ENCODE measurements at regions not wholly inside any gene's neighbourhood (a gene's known extent, or its start where the extent isn't known, plus 50 kb on each side); places are given as distances from the start of the nearest gene placed in this dataset.

DNA sequence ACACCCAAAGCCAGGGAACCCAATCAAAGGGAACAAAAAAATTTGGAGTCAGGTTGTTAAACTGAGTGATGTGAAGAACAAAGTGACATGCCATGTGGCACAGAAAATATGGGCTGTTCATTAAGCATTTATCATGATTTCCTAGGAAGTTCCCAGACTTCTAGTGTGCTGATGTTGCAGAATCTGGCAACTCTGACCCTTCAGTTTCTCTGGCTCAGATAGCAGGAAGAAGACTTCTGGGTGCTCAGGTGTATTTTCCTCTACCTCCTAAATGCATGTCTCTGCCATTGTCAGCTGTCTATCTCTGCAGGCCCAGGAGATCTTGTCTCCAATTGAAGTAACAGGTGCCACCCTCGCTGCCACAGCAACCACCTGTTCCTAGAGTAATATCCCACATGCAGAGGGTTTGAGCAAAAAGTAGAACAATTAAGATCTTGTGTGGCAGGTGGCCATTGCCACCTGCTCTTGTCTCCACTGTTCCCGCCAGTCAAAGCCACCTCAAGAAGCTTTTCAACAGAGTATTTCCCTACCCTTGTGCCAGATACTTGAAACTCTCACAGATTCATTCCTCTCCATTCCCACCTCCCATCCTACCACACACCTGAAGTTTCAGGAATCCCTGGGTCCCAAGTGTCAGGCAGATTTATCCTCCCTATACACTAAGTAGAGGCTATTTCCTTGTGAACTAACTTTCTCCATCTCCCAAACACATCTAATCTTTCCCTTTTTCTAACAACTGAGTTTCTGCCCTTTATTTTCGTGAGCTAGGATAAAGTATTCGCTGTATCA is 533.7 kb upstream of the CHAC2 start:
- no peak overlapping the region for H3K27ac ChIP-seq
- H3K9me3 ChIP-seq, result no peaks in the 10 kb centered on the region
- TF ChIP-seq CTCF (IDR thresholded peaks at IDR 0.05), result no peak
- no peak overlapping the region for H3K4me3 ChIP-seq
- H3K27me3 ChIP-seq, result no peaks in the 10 kb centered on the region
- no peaks in the 10 kb centered on the region for H3K36me3 ChIP-seq
- intact Hi-C loops (cut with DNase I; ENCODE audit: low total_unique reads), result no loop called here
- no peaks in the 10 kb centered on the region for H3K4me1 ChIP-seq
- DNase-seq, result no peak

GRCh38 chr2:53231908-53232307 is 535.7 kb upstream of the CHAC2 start:
- no peak overlapping the region for H3K27ac ChIP-seq
- H3K36me3 ChIP-seq, result no peaks in the 10 kb centered on the region
- H3K9me3 ChIP-seq, result no peaks in the 10 kb centered on the region
- no peaks in the 10 kb centered on the region for H3K27me3 ChIP-seq
- H3K4me1 ChIP-seq, result no peaks in the 10 kb centered on the region
- TF ChIP-seq CTCF (IDR thresholded peaks at IDR 0.05), result no peak
- intact Hi-C loops (cut with DNase I; ENCODE audit: low total_unique reads), result no loop called here
- DNase-seq, result no peak
- no peak overlapping the region for H3K4me3 ChIP-seq

- Histone ChIP-seq H3K27ac (no peak overlapping the region), H3K36me3 (no peaks in the 10 kb centered on the region), H3K4me3 (no peak overlapping the region), H3K4me1 (no peaks in the 10 kb centered on the region), H3K27me3 (no peaks in the 10 kb centered on the region), H3K9me3 (no peaks in the 10 kb centered on the region)
- no peak for DNase-seq
- intact Hi-C loops (cut with DNase I; ENCODE audit: low total_unique reads), result no loop called here
- no peak for TF ChIP-seq CTCF (IDR thresholded peaks at IDR 0.05)
These were observed 536.9 kb upstream of the CHAC2 start for GRCh38 chr2:53230691-53231090.

- Histone ChIP-seq H3K27ac (no peak overlapping the region), H3K27me3 (no peaks in the 10 kb centered on the region), H3K36me3 (no peaks in the 10 kb centered on the region), H3K4me1 (no peaks in the 10 kb centered on the region), H3K4me3 (no peak overlapping the region), H3K9me3 (no peaks in the 10 kb centered on the region)
- no peak for DNase-seq
- intact Hi-C loops (cut with DNase I; ENCODE audit: low total_unique reads), result no loop called here
- no peak for TF ChIP-seq CTCF (IDR thresholded peaks at IDR 0.05)
These were observed 540.1 kb upstream of the CHAC2 start for GRCh38 chr2:53227535-53227934.

DNA sequence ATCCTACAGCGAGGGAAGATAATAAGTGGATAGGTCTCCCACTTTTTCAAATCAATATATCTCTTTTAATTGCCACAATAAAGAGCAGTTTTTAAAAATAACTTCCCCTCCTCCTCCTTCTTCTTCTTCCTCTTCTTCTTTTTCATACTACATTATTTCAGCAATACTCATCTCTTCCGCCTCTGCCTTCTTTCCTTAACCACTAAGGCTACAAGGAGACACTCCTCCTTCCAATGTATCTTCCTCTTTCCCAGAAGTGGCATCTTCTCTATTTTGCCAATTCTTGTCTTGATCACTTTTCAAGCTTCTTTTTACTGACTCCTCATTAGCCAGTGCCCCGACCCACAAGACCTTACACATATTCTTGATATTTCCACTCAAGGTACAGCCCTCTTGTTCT is 546.6 kb upstream of the CHAC2 start:
- Histone ChIP-seq H3K27me3 (no peaks in the 10 kb centered on the region), H3K9me3 (no peaks in the 10 kb centered on the region)
- intact Hi-C loops (cut with DNase I; ENCODE audit: low total_unique reads), result no loop called here

More for the DNA sequence above, 546.6 kb upstream of the CHAC2 start:
- no peaks in the 10 kb centered on the region for H3K4me1 ChIP-seq
- no peaks in the 10 kb centered on the region for H3K36me3 ChIP-seq
- no peak overlapping the region for H3K27ac ChIP-seq
- H3K4me3 ChIP-seq, result no peak overlapping the region
- no peak for TF ChIP-seq CTCF (IDR thresholded peaks at IDR 0.05)
- DNase-seq, result no peak
